ENCODE measurements at regions not wholly inside any gene's neighbourhood (a gene's known extent, or its start where the extent isn't known, plus 50 kb on each side); places are given as distances from the start of the nearest gene placed in this dataset.
"Not testable (repeated sequence)": the region's sequence is repeated elsewhere in the genome, so short reads cannot be mapped to it uniquely, and the experiment has no call there.

DNA sequence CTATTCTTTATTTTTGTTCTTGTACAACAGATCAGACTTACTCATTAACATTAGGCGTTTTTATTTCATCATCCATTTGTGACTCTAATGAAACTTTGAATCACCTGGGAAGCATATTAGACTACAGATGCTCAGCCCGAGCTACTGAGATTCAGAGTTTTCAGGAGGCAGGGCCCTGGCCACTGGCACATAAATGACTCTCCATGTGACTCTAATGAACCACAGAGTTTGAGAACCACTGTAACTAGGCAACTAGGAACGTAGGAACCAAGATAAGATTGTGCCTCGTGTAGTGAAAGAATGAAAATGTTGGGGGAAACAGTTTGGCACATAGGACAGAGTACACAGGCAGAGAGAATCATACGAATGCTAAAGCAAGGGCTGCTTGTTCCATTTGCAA, 405.9 kb upstream of the BTBD3 start:
- H3K4me2 ChIP-seq (ENCODE audit: control insufficient read depth, insufficient read depth): no peak overlapping the region
- ChIA-PET RAD21 (ENCODE audit: unreplicated experiment) (interaction anchor here (1.4 kb wide), 1 partner anchor 55 kb away, joined by 3 read pairs; no protein-coding TSS in a partner anchor), SMC1A (ENCODE audit: uncharacterized antibody, unreplicated experiment) (interaction anchor here (0.9 to 1.7 kb wide), 3 partner anchors 9 to 27 kb away, joined by 3 to 4 read pairs (median 3); no protein-coding TSS in a partner anchor), CTCF (interaction anchor here (0.9 to 1.1 kb wide), 2 partner anchors 131 to 137 kb away, joined by 3 read pairs; no protein-coding TSS in a partner anchor), POLR2A (no interaction called here)
- in situ Hi-C loops (cut with MboI): no loop called here
- H3K27me3 ChIP-seq (replicated peaks in 1 of 2; ENCODE audit: control insufficient read depth in 2 of 2, insufficient read depth in 2 of 2, low read length in 1 of 2): no peaks in the 10 kb centered on the region
- intact Hi-C loops (cut with micrococcal nuclease; ENCODE audit: unreplicated experiment): no loop called here
- no peaks in the 10 kb centered on the region for H3K79me2 ChIP-seq (ENCODE audit: control insufficient read depth, insufficient read depth, low read length)
- H3K36me3 ChIP-seq (ENCODE audit: control insufficient read depth in 2 of 2, insufficient read depth in 2 of 2, low read length in 1 of 2): no peaks in the 10 kb centered on the region
- no peak for FAIRE-seq
- 1% methylated on average over 5 of the region's 5 CpGs for WGBS (ENCODE audit: insufficient coverage, insufficient replicate concordance, low lambda C conversion rate, missing lambda C conversion rate)
- TF ChIP-seq RELA (IDR thresholded peaks at IDR 0.05; ENCODE audit: borderline replicate concordance, partially characterized antibody) (no peak), MTA2 (IDR thresholded peaks at IDR 0.05; ENCODE audit: low read depth) (peak; percentile 71), EP300 (IDR thresholded peaks at IDR 0.05; ENCODE audit: borderline replicate concordance in 1 of 2, control insufficient read depth in 1 of 2, low read depth in 2 of 2, low read length in 2 of 2) (peak in 1 of 2 experiments; percentile 46; a peak in 1 of 4 replicates), NFIC (IDR thresholded peaks at IDR 0.05; ENCODE audit: low read depth, low read length) (no peak), BCL11A (IDR thresholded peaks at IDR 0.05; ENCODE audit: low read depth, low read length) (peak; percentile 54; the same call in 1 of the 2 replicates), RAD51 (IDR thresholded peaks at IDR 0.05) (peak; percentile 72), ZNF622 (IDR thresholded peaks at IDR 0.05) (no peak), BMI1 (IDR thresholded peaks at IDR 0.05; ENCODE audit: borderline replicate concordance) (peak; percentile 28; the same call in 1 of the 2 replicates)
- TF ChIP-seq, protein P1, sequence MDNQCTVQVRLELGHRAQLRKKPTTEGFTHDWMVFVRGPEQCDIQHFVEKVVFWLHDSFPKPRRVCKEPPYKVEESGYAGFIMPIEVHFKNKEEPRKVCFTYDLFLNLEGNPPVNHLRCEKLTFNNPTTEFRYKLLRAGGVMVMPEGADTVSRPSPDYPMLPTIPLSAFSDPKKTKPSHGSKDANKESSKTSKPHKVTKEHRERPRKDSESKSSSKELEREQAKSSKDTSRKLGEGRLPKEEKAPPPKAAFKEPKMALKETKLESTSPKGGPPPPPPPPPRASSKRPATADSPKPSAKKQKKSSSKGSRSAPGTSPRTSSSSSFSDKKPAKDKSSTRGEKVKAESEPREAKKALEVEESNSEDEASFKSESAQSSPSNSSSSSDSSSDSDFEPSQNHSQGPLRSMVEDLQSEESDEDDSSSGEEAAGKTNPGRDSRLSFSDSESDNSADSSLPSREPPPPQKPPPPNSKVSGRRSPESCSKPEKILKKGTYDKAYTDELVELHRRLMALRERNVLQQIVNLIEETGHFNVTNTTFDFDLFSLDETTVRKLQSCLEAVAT (IDR thresholded peaks at IDR 0.05): no peak
- TF ChIP-seq, protein P2, sequence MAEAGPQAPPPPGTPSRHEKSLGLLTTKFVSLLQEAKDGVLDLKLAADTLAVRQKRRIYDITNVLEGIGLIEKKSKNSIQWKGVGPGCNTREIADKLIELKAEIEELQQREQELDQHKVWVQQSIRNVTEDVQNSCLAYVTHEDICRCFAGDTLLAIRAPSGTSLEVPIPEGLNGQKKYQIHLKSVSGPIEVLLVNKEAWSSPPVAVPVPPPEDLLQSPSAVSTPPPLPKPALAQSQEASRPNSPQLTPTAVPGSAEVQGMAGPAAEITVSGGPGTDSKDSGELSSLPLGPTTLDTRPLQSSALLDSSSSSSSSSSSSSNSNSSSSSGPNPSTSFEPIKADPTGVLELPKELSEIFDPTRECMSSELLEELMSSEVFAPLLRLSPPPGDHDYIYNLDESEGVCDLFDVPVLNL (IDR thresholded peaks at IDR 0.05; ENCODE audit: low read depth, low read length): no peak
- TF ChIP-seq, protein P3, sequence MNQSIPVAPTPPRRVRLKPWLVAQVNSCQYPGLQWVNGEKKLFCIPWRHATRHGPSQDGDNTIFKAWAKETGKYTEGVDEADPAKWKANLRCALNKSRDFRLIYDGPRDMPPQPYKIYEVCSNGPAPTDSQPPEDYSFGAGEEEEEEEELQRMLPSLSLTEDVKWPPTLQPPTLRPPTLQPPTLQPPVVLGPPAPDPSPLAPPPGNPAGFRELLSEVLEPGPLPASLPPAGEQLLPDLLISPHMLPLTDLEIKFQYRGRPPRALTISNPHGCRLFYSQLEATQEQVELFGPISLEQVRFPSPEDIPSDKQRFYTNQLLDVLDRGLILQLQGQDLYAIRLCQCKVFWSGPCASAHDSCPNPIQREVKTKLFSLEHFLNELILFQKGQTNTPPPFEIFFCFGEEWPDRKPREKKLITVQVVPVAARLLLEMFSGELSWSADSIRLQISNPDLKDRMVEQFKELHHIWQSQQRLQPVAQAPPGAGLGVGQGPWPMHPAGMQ (IDR thresholded peaks at IDR 0.05; ENCODE audit: borderline replicate concordance): no peak
- no peak overlapping the region for H3K4me3 ChIP-seq
- peak; percentile 5 for DNase-seq (ENCODE audit: low read depth, low spot score)
- H3K9me3 ChIP-seq (replicated peaks; ENCODE audit: control insufficient read depth, insufficient read depth, low read length): no peaks in the 10 kb centered on the region
- no peak overlapping the region for H3K9ac ChIP-seq (ENCODE audit: control insufficient read depth, insufficient read depth, low read length)
- H2AFZ ChIP-seq (ENCODE audit: control insufficient read depth, low read depth, low read length): no peak overlapping the region
- no peaks in the 10 kb centered on the region for H4K20me1 ChIP-seq (ENCODE audit: control insufficient read depth, insufficient read depth)
- no peak overlapping the region for H3K27ac ChIP-seq (ENCODE audit: control insufficient read depth, insufficient read depth)
- BruUV-seq (replicated peaks): no TSS peak
- no peaks in the 10 kb centered on the region for H3K4me1 ChIP-seq (ENCODE audit: control insufficient read depth, insufficient read depth, low read length)
- ATAC-seq: peak; percentile 98

DNA sequence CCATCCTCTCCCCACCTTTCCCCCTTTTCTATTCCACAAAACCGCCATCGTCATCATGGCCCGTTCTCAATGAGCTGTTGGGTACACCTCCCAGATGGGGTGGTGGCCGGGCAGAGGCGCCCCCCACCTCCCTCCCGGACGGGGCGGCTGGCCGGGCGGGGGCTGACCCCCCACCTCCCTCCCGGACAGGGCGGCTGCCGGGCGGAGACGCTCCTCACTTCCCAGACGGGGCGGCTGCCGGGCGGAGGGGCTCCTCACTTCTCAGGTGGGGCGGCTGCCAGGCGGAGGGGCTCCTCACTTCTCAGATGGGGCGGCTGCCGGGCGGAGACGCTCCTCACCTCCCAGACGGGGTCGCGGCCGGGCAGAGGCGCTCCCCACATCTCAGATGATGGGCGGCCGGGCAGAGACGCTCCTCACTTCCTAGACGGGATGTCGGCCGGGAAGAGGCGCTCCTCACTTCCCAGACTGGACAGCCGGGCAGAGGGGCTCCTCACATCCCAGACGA, 404.4 kb upstream of the BTBD3 start:
- H3K9me3 ChIP-seq (replicated peaks; ENCODE audit: control insufficient read depth, insufficient read depth, low read length); H2AFZ ChIP-seq (ENCODE audit: control insufficient read depth, low read depth, low read length); ATAC-seq; CTCF ChIA-PET; H3K4me3 ChIP-seq; RAD21 ChIA-PET (ENCODE audit: unreplicated experiment); H3K9ac ChIP-seq (ENCODE audit: control insufficient read depth, insufficient read depth, low read length); BruUV-seq (replicated peaks); H3K27me3 ChIP-seq (replicated peaks in 1 of 2; ENCODE audit: control insufficient read depth in 2 of 2, insufficient read depth in 2 of 2, low read length in 1 of 2); FAIRE-seq; in situ Hi-C loops (cut with MboI); POLR2A ChIA-PET; SMC1A ChIA-PET (ENCODE audit: uncharacterized antibody, unreplicated experiment); H3K36me3 ChIP-seq (ENCODE audit: control insufficient read depth in 2 of 2, insufficient read depth in 2 of 2, low read length in 1 of 2); H3K4me2 ChIP-seq (ENCODE audit: control insufficient read depth, insufficient read depth); H3K4me1 ChIP-seq (ENCODE audit: control insufficient read depth, insufficient read depth, low read length); intact Hi-C loops (cut with micrococcal nuclease; ENCODE audit: unreplicated experiment); H3K79me2 ChIP-seq (ENCODE audit: control insufficient read depth, insufficient read depth, low read length); H3K27ac ChIP-seq (ENCODE audit: control insufficient read depth, insufficient read depth); DNase-seq (ENCODE audit: low read depth, low spot score); H4K20me1 ChIP-seq (ENCODE audit: control insufficient read depth, insufficient read depth): not testable (repeated sequence)
- WGBS (ENCODE audit: insufficient coverage, insufficient replicate concordance, low lambda C conversion rate, missing lambda C conversion rate): 79% methylated on average over 30 of the region's 39 CpGs

Data from GM12878 (cell line).